OCI-LY7 (cell line): ENCODE measurements at regions not wholly inside any gene's neighbourhood (a gene's known extent, or its start where the extent isn't known, plus 50 kb on each side); places are given as distances from the start of the nearest gene placed in this dataset.

ENCODE experiments used
- BruUV-seq: library from RNA; stranded (reverse); fragments of 400-500 nt; replicated peaks from 2 replicates; lab custom pipeline; 2021; lab: Mats Ljungman, UMichigan
- CTCF ChIA-PET: fragments of 300-600 bp; sonication (Branson Sonifier 250); formaldehyde crosslinking; loops from one replicate; lab custom pipeline; 2022; ENCODE audit warnings: antibody characterized with exemption; ENCODE audit not compliant: unreplicated experiment; lab: Charles Lee
- POLR2A ChIA-PET: fragments of 300-600 bp; sonication (Branson Sonifier 250); formaldehyde crosslinking; loops from one replicate; lab custom pipeline; 2022; ENCODE audit warnings: antibody characterized with exemption; lab: Charles Lee
- DNase-seq: peaks from one replicate; pipeline ENCODE4 v3.0.0-alpha.2; 2015; ENCODE audit warnings: low spot score
- H2AFZ ChIP-seq: fragments of 200-600 bp; sonication (generic), shearing (Covaris generic); 2 replicates; pipeline ENCODE4 v1.6.1; 2014; ENCODE audit warnings: mild to moderate bottlenecking, antibody characterized with exemption, low read length, moderate library complexity
- H3K27ac ChIP-seq: fragments of 200-600 bp; sonication (generic); 2 replicates; pipeline ENCODE4 v1.5.1; 2014; ENCODE audit warnings: mixed run types, low read depth, mild to moderate bottlenecking, moderate library complexity, low read length, inconsistent platforms; ENCODE audit not compliant: poor library complexity, severe bottlenecking
- H3K36me3 ChIP-seq: fragments of 200-600 bp; sonication (generic); 2 replicates; pipeline ENCODE4 v1.6.1; 2014; ENCODE audit warnings: mild to moderate bottlenecking, antibody characterized with exemption, low read length, moderate library complexity, mixed read lengths; ENCODE audit not compliant: insufficient read depth
- H3K4me1 ChIP-seq: fragments of 200-600 bp; sonication (generic); 2 replicates; pipeline ENCODE4 v1.5.1; 2014; ENCODE audit warnings: mild to moderate bottlenecking, low read length; ENCODE audit not compliant: insufficient read depth, poor library complexity, severe bottlenecking
- H3K4me2 ChIP-seq: fragments of 200-600 bp; sonication (generic); 2 replicates; pipeline ENCODE4 v1.6.1; 2014; ENCODE audit warnings: mild to moderate bottlenecking, low read length
- H3K4me3 ChIP-seq: fragments of 200-600 bp; sonication (generic); 2 replicates; pipeline ENCODE4 v1.5.1; 2014; ENCODE audit warnings: mild to moderate bottlenecking, low read depth, low read length; ENCODE audit not compliant: poor library complexity, severe bottlenecking
- H3K79me2 ChIP-seq: fragments of 200-600 bp; sonication (generic); 2 replicates; pipeline ENCODE4 v1.6.1; 2016; ENCODE audit warnings: low read depth, mild to moderate bottlenecking, low read length, moderate library complexity, mixed read lengths; ENCODE audit not compliant: insufficient read depth
- H3K9me2 ChIP-seq: fragments of 200-600 bp; sonication (generic); 2 replicates; pipeline ENCODE4 v1.6.1; 2016; ENCODE audit warnings: mild to moderate bottlenecking, low read length, mixed read lengths; ENCODE audit not compliant: insufficient read depth
- H3K9me3 ChIP-seq: fragments of 200-600 bp; sonication (generic); 2 replicates; pipeline ENCODE4 v1.6.1; 2014; ENCODE audit warnings: mild to moderate bottlenecking, mixed run types, low read length, mixed read lengths
- H4K20me1 ChIP-seq: fragments of 200-600 bp; sonication (generic); 2 replicates; pipeline ENCODE4 v1.6.1; 2014; ENCODE audit warnings: mild to moderate bottlenecking, antibody characterized with exemption, low read length, moderate library complexity, mixed read lengths; ENCODE audit not compliant: insufficient read depth
- CTCF ChIP-seq: fragments of 200-600 bp; sonication (generic); conservative IDR thresholded peaks from 2 replicates; pipeline ENCODE4 v1.5.1; 2014; ENCODE audit warnings: mild to moderate bottlenecking, antibody characterized with exemption, low read length, moderate library complexity, mixed read lengths
- EZH2phosphoT487 ChIP-seq: fragments of 200-600 bp; sonication (generic); IDR thresholded peaks from 2 replicates; pipeline ENCODE4 v1.6.1; 2018; ENCODE audit warnings: low read depth, borderline replicate concordance, mild to moderate bottlenecking, mixed run types, antibody characterized with exemption, low read length, moderate library complexity, mixed read lengths
- intact Hi-C: fragments of 100-400 bp; cut with micrococcal nuclease; formaldehyde crosslinking; loops from one replicate; pipeline ENCODE4 v1.10.0; 2022; ENCODE audit not compliant: unreplicated experiment

GRCh38 chr5:172529896-172530295, 75.6 kb upstream of the SH3PXD2B start:
- ChIA-PET CTCF (no interaction called here), POLR2A (no interaction called here)
- BruUV-seq, result no TSS peak
- Histone ChIP-seq H3K79me2 (no peaks in the 10 kb centered on the region), H4K20me1 (no peaks in the 10 kb centered on the region), H3K9me2 (no peaks in the 10 kb centered on the region), H2AFZ (no peak overlapping the region), H3K4me2 (no peak overlapping the region), H3K36me3 (no peaks in the 10 kb centered on the region), H3K27ac (no peak overlapping the region), H3K4me1 (no peaks in the 10 kb centered on the region), H3K9me3 (no peaks in the 10 kb centered on the region), H3K4me3 (no peak overlapping the region)
- no peak for DNase-seq
- TF ChIP-seq EZH2phosphoT487 (no peak), CTCF (no peak)
- intact Hi-C loops, result no loop called here

GRCh38 chr5:172528440-172528839, 74.1 kb upstream of the SH3PXD2B start:
- Histone ChIP-seq H3K4me3 (no peak overlapping the region), H3K4me1 (no peaks in the 10 kb centered on the region), H2AFZ (no peak overlapping the region), H3K79me2 (no peaks in the 10 kb centered on the region), H3K27ac (no peak overlapping the region), H3K9me2 (no peaks in the 10 kb centered on the region), H3K9me3 (no peaks in the 10 kb centered on the region), H4K20me1 (no peaks in the 10 kb centered on the region), H3K4me2 (no peak overlapping the region), H3K36me3 (no peaks in the 10 kb centered on the region)
- no peak for DNase-seq
- CTCF ChIA-PET, result no interaction called here
- no peak for TF ChIP-seq EZH2phosphoT487
- POLR2A ChIA-PET, result no interaction called here
- no TSS peak for BruUV-seq
- intact Hi-C loops, result no loop called here

GRCh38 chr5:172527559-172527958, 73.2 kb upstream of the SH3PXD2B start:
- intact Hi-C loops, result no loop called here
- ChIA-PET POLR2A (no interaction called here), CTCF (no interaction called here)
- H2AFZ ChIP-seq, result no peak overlapping the region
- no peaks in the 10 kb centered on the region for H3K9me2 ChIP-seq
- TF ChIP-seq EZH2phosphoT487, result no peak
- no peak for TF ChIP-seq CTCF
- H3K4me3 ChIP-seq, result no peak overlapping the region
- no TSS peak for BruUV-seq
- H4K20me1 ChIP-seq, result no peaks in the 10 kb centered on the region
- H3K36me3 ChIP-seq, result no peaks in the 10 kb centered on the region
- no peaks in the 10 kb centered on the region for H3K4me1 ChIP-seq
- no peaks in the 10 kb centered on the region for H3K79me2 ChIP-seq
- no peak overlapping the region for H3K27ac ChIP-seq
- H3K4me2 ChIP-seq, result no peak overlapping the region
- DNase-seq, result no peak
- no peaks in the 10 kb centered on the region for H3K9me3 ChIP-seq
